H1 (cell line): ENCODE measurements at regions not wholly inside any gene's neighbourhood (a gene's known extent, or its start where the extent isn't known, plus 50 kb on each side); places are given as distances from the start of the nearest gene placed in this dataset.
A peak's percentile ranks its signal among the peaks of the same experiment; 100 is the strongest.

Source experiments
- CTCF ChIA-PET: fragments of 300-600 bp; sonication (Branson Sonifier 250); formaldehyde crosslinking; loops from one replicate; lab custom pipeline; 2021; ENCODE audit not compliant: partially characterized antibody; lab: Charles Lee
- POLR2A ChIA-PET: fragments of 300-600 bp; sonication (Branson Sonifier 250); formaldehyde crosslinking; loops from one replicate; lab custom pipeline; 2021; ENCODE audit warnings: inconsistent platforms; ENCODE audit not compliant: partially characterized antibody; lab: Charles Lee
- DNase-seq, 2 experiments: peaks; one replicate each; pipeline versions ENCODE4 v3.0.0 to v3.0.0-alpha.2; 2010 to 2022; ENCODE audit warnings: low spot score in 2 of 2, low read depth in 1 of 2, mixed read lengths in 1 of 2
- FAIRE-seq: peaks from 2 replicates; lab custom pipeline; 2011; peaks lifted over from hg19 to GRCh38; lab: Jason Lieb, UNC
- H2AFZ ChIP-seq: 2 replicates; pipeline ENCODE4 v1.8.1; 2012; ENCODE audit warnings: low read length, inconsistent platforms
- H2AK5ac ChIP-seq: 2 replicates; pipeline ENCODE4 v1.6.1; 2013; ENCODE audit warnings: low read depth, low read length
- H2BK120ac ChIP-seq: replicated peaks from 2 replicates; pipeline ENCODE3; 2013; ENCODE audit warnings: low read depth, low read length, inconsistent platforms
- H2BK12ac ChIP-seq: 2 replicates; pipeline ENCODE4 v1.6.1; 2013; ENCODE audit warnings: low read depth, low read length
- H2BK15ac ChIP-seq: 2 replicates; pipeline ENCODE4 v1.6.1; 2013; ENCODE audit warnings: low read length
- H2BK20ac ChIP-seq: 2 replicates; pipeline ENCODE4 v1.6.1; 2013; ENCODE audit warnings: low read length
- H2BK5ac ChIP-seq: 2 replicates; pipeline ENCODE4 v1.6.1; 2013; ENCODE audit warnings: low read depth, low read length
- H3K14ac ChIP-seq: 2 replicates; pipeline ENCODE4 v1.6.1; 2013; ENCODE audit warnings: inconsistent platforms; ENCODE audit not compliant: insufficient read length
- H3K18ac ChIP-seq: 2 replicates; pipeline ENCODE4 v1.6.1; 2013; ENCODE audit warnings: low read length; ENCODE audit errors: extremely low read depth
- H3K23ac ChIP-seq: 2 replicates; pipeline ENCODE4 v1.6.1; 2013; ENCODE audit warnings: inconsistent platforms; ENCODE audit not compliant: insufficient read length
- H3K23me2 ChIP-seq: 2 replicates; pipeline ENCODE4 v1.6.1; 2013; ENCODE audit warnings: low read depth, low read length
- H3K27ac ChIP-seq: 2 replicates; pipeline ENCODE4 v1.6.1; 2011; ENCODE audit warnings: low read depth, low read length, inconsistent platforms
- H3K27me3 ChIP-seq, 4 experiments: replicated peaks in 1 of 4; 1 replicate in 1 of 4; 2 replicates in 3 of 4; pipeline versions ENCODE4 v1.6.1 to v1.8.1; 2011 to 2013; ENCODE audit warnings: low read length in 3 of 4, mild to moderate bottlenecking in 3 of 4, inconsistent platforms in 2 of 4, mixed read lengths in 2 of 4, moderate library complexity in 1 of 4; ENCODE audit not compliant: control insufficient read depth in 3 of 4, insufficient read depth in 3 of 4; ENCODE audit errors: extremely low read depth in 1 of 4
- H3K36me3 ChIP-seq, 4 experiments: 2 replicates each; pipeline versions ENCODE4 v1.6.1 to v1.8.1; 2011 to 2013; ENCODE audit warnings: mild to moderate bottlenecking in 4 of 4, low read length in 3 of 4, moderate library complexity in 2 of 4, control low read depth in 1 of 4, inconsistent platforms in 1 of 4; ENCODE audit not compliant: insufficient read depth in 4 of 4, control insufficient read depth in 2 of 4
- H3K4ac ChIP-seq: replicated peaks from 2 replicates; pipeline ENCODE3; 2013; ENCODE audit warnings: low read length, low read depth, mixed read lengths, inconsistent platforms; ENCODE audit not compliant: insufficient read length
- H3K4me1 ChIP-seq, 4 experiments: replicated peaks in 1 of 4; 1 replicate in 1 of 4; 2 replicates in 3 of 4; pipeline versions ENCODE4 v1.6.1 to v1.8.1; 2011 to 2013; ENCODE audit warnings: low read length in 3 of 4, inconsistent platforms in 2 of 4, mixed read lengths in 1 of 4; ENCODE audit not compliant: insufficient read depth in 4 of 4, control insufficient read depth in 3 of 4
- H3K4me2 ChIP-seq, 2 experiments: 2 replicates each; pipeline versions ENCODE4 v1.6.1 to v1.8.1; 2011 to 2013; ENCODE audit warnings: low read depth in 2 of 2, low read length in 2 of 2, control low read depth in 1 of 2, inconsistent platforms in 1 of 2, mild to moderate bottlenecking in 1 of 2; ENCODE audit not compliant: insufficient read depth in 1 of 2
- H3K4me3 ChIP-seq, 4 experiments: fragments of 200-600, 300-600 bp in 1 of 4; sonication (generic), shearing (Covaris generic), sonication (Bioruptor Twin) in 1 of 4; 2 replicates each; pipeline versions ENCODE4 v1.5.1 to v1.8.1; 2011 to 2016; ENCODE audit warnings: low read length in 4 of 4, low read depth in 3 of 4, control low read depth in 2 of 4, inconsistent platforms in 2 of 4, mild to moderate bottlenecking in 2 of 4, mixed read lengths in 1 of 4, moderate library complexity in 1 of 4; ENCODE audit not compliant: insufficient read depth in 2 of 4; ENCODE audit errors: extremely low read depth in 1 of 4
- H3K56ac ChIP-seq: replicated peaks from 2 replicates; pipeline ENCODE3; 2013; ENCODE audit warnings: low read depth, mild to moderate bottlenecking, mixed read lengths, low read length, inconsistent platforms; ENCODE audit not compliant: insufficient read length
- H3K79me1 ChIP-seq: 2 replicates; pipeline ENCODE4 v1.6.1; 2013; ENCODE audit warnings: low read depth, low read length, control low read depth
- H3K79me2 ChIP-seq, 2 experiments: 2 replicates each; pipeline versions ENCODE4 v1.6.1 to v1.8.1; 2012 to 2013; ENCODE audit warnings: low read length in 2 of 2, mild to moderate bottlenecking in 2 of 2, inconsistent platforms in 1 of 2; ENCODE audit not compliant: insufficient read depth in 2 of 2, control insufficient read depth in 1 of 2
- H3K9ac ChIP-seq, 4 experiments: replicated peaks in 1 of 4; 1 replicate in 1 of 4; 2 replicates in 3 of 4; pipeline versions ENCODE4 v1.6.1 to v1.8.1; 2011 to 2013; ENCODE audit warnings: low read depth in 3 of 4, low read length in 3 of 4, control low read depth in 2 of 4, mild to moderate bottlenecking in 2 of 4, moderate library complexity in 2 of 4, inconsistent platforms in 1 of 4; ENCODE audit errors: extremely low read depth in 1 of 4
- H3K9me3 ChIP-seq, 2 experiments: 2 replicates each; pipeline versions ENCODE4 v1.6.1 to v1.8.1; 2012 to 2013; ENCODE audit warnings: mild to moderate bottlenecking in 2 of 2, moderate library complexity in 2 of 2, control low read depth in 1 of 2, inconsistent platforms in 1 of 2, low read depth in 1 of 2, low read length in 1 of 2, mixed read lengths in 1 of 2; ENCODE audit not compliant: insufficient read depth in 2 of 2
- H4K20me1 ChIP-seq, 2 experiments: replicated peaks in 1 of 2; 2 replicates each; pipeline versions ENCODE3 to v1.8.1; 2011 to 2013; ENCODE audit warnings: inconsistent platforms in 2 of 2, low read length in 2 of 2, mild to moderate bottlenecking in 1 of 2; ENCODE audit not compliant: insufficient read depth in 2 of 2, control insufficient read depth in 1 of 2
- H4K5ac ChIP-seq: 2 replicates; pipeline ENCODE4 v1.6.1; 2013; ENCODE audit warnings: low read length, low read depth, mixed read lengths, inconsistent platforms; ENCODE audit not compliant: insufficient read length
- H4K8ac ChIP-seq: 2 replicates; pipeline ENCODE4 v1.8.0; 2013; ENCODE audit warnings: mild to moderate bottlenecking, moderate library complexity, low read length, inconsistent platforms; ENCODE audit not compliant: insufficient read depth; ENCODE audit errors: extremely low read depth
- H4K91ac ChIP-seq: replicated peaks from 2 replicates; pipeline ENCODE3; 2013; ENCODE audit warnings: low read length, mixed read lengths, inconsistent platforms; ENCODE audit not compliant: insufficient read length
- CBX8 ChIP-seq: fragments of 300-800, 300-1000 bp; sonication (generic); IDR thresholded peaks from 2 replicates; pipeline ENCODE4 v1.7.1; 2016; ENCODE audit warnings: low read depth, low read length, borderline replicate concordance
- RAD21 ChIP-seq, 2 experiments: IDR thresholded peaks in 1 of 2; conservative IDR thresholded peaks in 1 of 2; 2 replicates each; pipeline ENCODE4 v1.6.1; 2011; ENCODE audit warnings: low read depth in 2 of 2, low read length in 2 of 2, improper control_type of control experiment in 1 of 2, inconsistent platforms in 1 of 2, mild to moderate bottlenecking in 1 of 2, moderate library complexity in 1 of 2
- YY1 ChIP-seq: IDR thresholded peaks from 2 replicates; pipeline ENCODE4 v1.6.1; 2011; ENCODE audit warnings: low read depth, mild to moderate bottlenecking, low read length
- WGBS, 2 experiments: shearing (Covaris generic) in 1 of 2; methylation state at CpG; one replicate each; pipeline versions ENCODE4 v1.1.6 to v1.1.7; 2013 to 2015; ENCODE audit warnings: low lambda C conversion rate in 2 of 2, mixed read lengths in 2 of 2, inconsistent platforms in 1 of 2, low coverage in 1 of 2, missing lambda C conversion rate in 1 of 2; ENCODE audit not compliant: insufficient replicate concordance in 2 of 2, insufficient coverage in 1 of 2, insufficient read length in 1 of 2; ENCODE audit errors: extremely low coverage in 1 of 2, missing lambda C conversion rate in 1 of 2; 5-methylcytosine and 5-hydroxymethylcytosine counted together
- TF ChIP-seq, protein P1 (sequence below), 3 experiments: IDR thresholded peaks; 1 replicate in 2 of 3; 2 replicates in 1 of 3; pipeline versions ENCODE4 v1.5.1 to v1.6.1; 2011; ENCODE audit warnings: low read length in 3 of 3, mild to moderate bottlenecking in 3 of 3, inconsistent platforms in 2 of 3, low read depth in 1 of 3, moderate library complexity in 1 of 3; ENCODE audit not compliant: insufficient read depth in 1 of 3; ENCODE audit errors: control extremely low read depth in 1 of 3

DNA sequence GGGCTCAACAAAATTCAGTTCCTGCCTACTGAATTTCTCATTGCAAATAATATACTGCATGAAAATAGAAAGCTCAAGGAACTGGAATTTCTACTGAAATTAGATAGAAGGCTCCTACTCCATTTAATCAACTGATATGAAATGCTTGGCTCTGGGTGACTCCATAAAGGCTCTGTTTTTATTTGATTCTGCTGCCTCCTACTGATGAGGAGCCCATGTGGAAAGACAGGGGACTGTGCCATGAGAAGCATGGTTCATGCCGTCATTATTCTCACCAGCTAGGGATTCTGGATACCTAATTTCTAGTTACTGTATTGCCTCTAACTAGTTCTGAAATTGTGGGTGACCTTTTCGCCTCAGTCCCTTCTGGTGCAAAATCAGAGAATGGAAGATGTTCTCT lies 366.2 kb upstream of the DPH6 start:
- Histone ChIP-seq H3K9me3 (no peaks in the 10 kb centered on the region), H3K79me2 (no peaks in the 10 kb centered on the region), H3K23ac (no peak overlapping the region), H3K23me2 (no peaks in the 10 kb centered on the region), H2BK12ac (no peak overlapping the region), H2BK20ac (no peak overlapping the region), H4K20me1 (no peaks in the 10 kb centered on the region), H3K4me3 (no peak overlapping the region), H2AFZ (no peak overlapping the region), H2BK15ac (no peak overlapping the region), H3K56ac (no peak overlapping the region), H3K79me1 (no peaks in the 10 kb centered on the region), H2BK5ac (no peak overlapping the region), H3K9ac (no peak overlapping the region), H3K36me3 (no peaks in the 10 kb centered on the region), H3K4me1 (no peaks in the 10 kb centered on the region), H3K27me3 (no peaks in the 10 kb centered on the region), H3K18ac (no peak overlapping the region), H3K4ac (no peak overlapping the region), H4K8ac (no peak overlapping the region), H3K27ac (no peak overlapping the region), H3K4me2 (no peak overlapping the region), H4K5ac (no peak overlapping the region), H2BK120ac (no peak overlapping the region), H2AK5ac (no peak overlapping the region), H4K91ac (no peak overlapping the region), H3K14ac (no peak overlapping the region)
- 82% methylated on average over 2 of the region's 2 CpGs; no CpG with 5 or more reads in 1 of the 2 experiments for WGBS, 2 experiments
- no peak for FAIRE-seq
- ChIA-PET POLR2A (no interaction called here), CTCF (interaction anchor here (1.0 to 3.3 kb wide), 4 partner anchors 17 to 206 kb away, joined by 3 to 13 read pairs (median 4); no protein-coding TSS in a partner anchor)
- no peak for TF ChIP-seq YY1
- TF ChIP-seq CBX8: no peak
- TF ChIP-seq, protein P1, sequence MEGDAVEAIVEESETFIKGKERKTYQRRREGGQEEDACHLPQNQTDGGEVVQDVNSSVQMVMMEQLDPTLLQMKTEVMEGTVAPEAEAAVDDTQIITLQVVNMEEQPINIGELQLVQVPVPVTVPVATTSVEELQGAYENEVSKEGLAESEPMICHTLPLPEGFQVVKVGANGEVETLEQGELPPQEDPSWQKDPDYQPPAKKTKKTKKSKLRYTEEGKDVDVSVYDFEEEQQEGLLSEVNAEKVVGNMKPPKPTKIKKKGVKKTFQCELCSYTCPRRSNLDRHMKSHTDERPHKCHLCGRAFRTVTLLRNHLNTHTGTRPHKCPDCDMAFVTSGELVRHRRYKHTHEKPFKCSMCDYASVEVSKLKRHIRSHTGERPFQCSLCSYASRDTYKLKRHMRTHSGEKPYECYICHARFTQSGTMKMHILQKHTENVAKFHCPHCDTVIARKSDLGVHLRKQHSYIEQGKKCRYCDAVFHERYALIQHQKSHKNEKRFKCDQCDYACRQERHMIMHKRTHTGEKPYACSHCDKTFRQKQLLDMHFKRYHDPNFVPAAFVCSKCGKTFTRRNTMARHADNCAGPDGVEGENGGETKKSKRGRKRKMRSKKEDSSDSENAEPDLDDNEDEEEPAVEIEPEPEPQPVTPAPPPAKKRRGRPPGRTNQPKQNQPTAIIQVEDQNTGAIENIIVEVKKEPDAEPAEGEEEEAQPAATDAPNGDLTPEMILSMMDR (IDR thresholded peaks at IDR 0.05; ENCODE audit: control extremely low read depth in 1 of 3, insufficient read depth in 1 of 3, low read depth in 1 of 3, low read length in 3 of 3): peak in 2 of 3 experiments; percentile 19 to 34; a peak in 2 of 4 replicates
- TF ChIP-seq RAD21 (IDR thresholded peaks at IDR 0.05 in 1 of 2, conservative IDR thresholded peaks at IDR 0.05 in 1 of 2; ENCODE audit: low read depth in 2 of 2, low read length in 2 of 2): peak; percentile 48 to 66
- DNase-seq: no peak
